ENCODE measurements at regions not wholly inside any gene's neighbourhood (a gene's known extent, or its start where the extent isn't known, plus 50 kb on each side); places are given as distances from the start of the nearest gene placed in this dataset.

DNA sequence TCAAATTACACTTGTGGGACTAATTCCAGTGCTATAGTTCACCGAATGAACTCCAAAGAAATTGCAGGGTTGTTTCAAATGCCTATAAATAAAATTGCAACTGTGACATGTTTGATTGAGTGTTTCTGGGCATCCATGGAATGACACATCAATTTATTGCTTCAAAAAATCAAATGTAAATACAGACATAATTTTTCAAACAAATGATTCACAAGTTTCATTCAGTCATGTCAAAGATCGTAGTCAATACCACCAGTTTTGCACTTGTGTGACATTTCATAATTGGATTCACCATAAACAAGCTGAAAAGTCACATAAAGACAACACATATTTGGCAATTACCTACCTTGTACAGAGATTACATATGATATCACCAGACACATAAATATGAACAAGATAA, 350.8 kb downstream of the CDH2 start:
- TF ChIP-seq, protein P1, sequence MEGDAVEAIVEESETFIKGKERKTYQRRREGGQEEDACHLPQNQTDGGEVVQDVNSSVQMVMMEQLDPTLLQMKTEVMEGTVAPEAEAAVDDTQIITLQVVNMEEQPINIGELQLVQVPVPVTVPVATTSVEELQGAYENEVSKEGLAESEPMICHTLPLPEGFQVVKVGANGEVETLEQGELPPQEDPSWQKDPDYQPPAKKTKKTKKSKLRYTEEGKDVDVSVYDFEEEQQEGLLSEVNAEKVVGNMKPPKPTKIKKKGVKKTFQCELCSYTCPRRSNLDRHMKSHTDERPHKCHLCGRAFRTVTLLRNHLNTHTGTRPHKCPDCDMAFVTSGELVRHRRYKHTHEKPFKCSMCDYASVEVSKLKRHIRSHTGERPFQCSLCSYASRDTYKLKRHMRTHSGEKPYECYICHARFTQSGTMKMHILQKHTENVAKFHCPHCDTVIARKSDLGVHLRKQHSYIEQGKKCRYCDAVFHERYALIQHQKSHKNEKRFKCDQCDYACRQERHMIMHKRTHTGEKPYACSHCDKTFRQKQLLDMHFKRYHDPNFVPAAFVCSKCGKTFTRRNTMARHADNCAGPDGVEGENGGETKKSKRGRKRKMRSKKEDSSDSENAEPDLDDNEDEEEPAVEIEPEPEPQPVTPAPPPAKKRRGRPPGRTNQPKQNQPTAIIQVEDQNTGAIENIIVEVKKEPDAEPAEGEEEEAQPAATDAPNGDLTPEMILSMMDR (IDR thresholded peaks at IDR 0.05): no peak
- TF ChIP-seq POLR2AphosphoS5 (IDR thresholded peaks at IDR 0.05): no peak
